HUES64 (cell line): ENCODE measurements at regions not wholly inside any gene's neighbourhood (a gene's known extent, or its start where the extent isn't known, plus 50 kb on each side); places are given as distances from the start of the nearest gene placed in this dataset.
"Not testable (repeated sequence)": the region's sequence is repeated elsewhere in the genome, so short reads cannot be mapped to it uniquely, and the experiment has no call there.

Experiments used
- H3K27ac ChIP-seq: 2 replicates; pipeline ENCODE4 v1.7.0; 2013; ENCODE audit warnings: low read depth, low read length, inconsistent platforms
- H3K27me3 ChIP-seq: 2 replicates; pipeline ENCODE4 v1.6.1; 2013; ENCODE audit warnings: mild to moderate bottlenecking, low read length; ENCODE audit not compliant: insufficient read depth
- H3K36me3 ChIP-seq: 2 replicates; pipeline ENCODE4 v1.6.1; 2013; ENCODE audit warnings: mild to moderate bottlenecking, low read length; ENCODE audit not compliant: insufficient read depth
- H3K4me1 ChIP-seq: 2 replicates; pipeline ENCODE4 v1.6.1; 2013; ENCODE audit warnings: mild to moderate bottlenecking, low read length, moderate library complexity; ENCODE audit not compliant: insufficient read depth
- H3K4me3 ChIP-seq: 2 replicates; pipeline ENCODE4 v1.5.1; 2013; ENCODE audit warnings: mild to moderate bottlenecking, low read length, moderate library complexity
- H3K9ac ChIP-seq: 2 replicates; pipeline ENCODE4 v1.6.1; 2013; ENCODE audit warnings: mild to moderate bottlenecking, low read depth, low read length
- H3K9me3 ChIP-seq: 2 replicates; pipeline ENCODE4 v1.6.1; 2013; ENCODE audit warnings: low read depth, low read length; ENCODE audit not compliant: insufficient read depth
- WGBS: fragments of 150-250, 120-280 bp; methylation state at CpG from one replicate; pipeline ENCODE4 v1.1.7; 2013; ENCODE audit warnings: missing lambda C conversion rate; 5-methylcytosine and 5-hydroxymethylcytosine counted together

- peaks cover 25% of the 10 kb centered on the region for H3K4me1 ChIP-seq
- no peak overlapping the region for H3K9ac ChIP-seq
- H3K9me3 ChIP-seq: no peaks in the 10 kb centered on the region
- H3K36me3 ChIP-seq: no peaks in the 10 kb centered on the region
- H3K4me3 ChIP-seq: no peak overlapping the region
- WGBS: 91% methylated on average over 2 of the region's 2 CpGs
- H3K27ac ChIP-seq: no peak overlapping the region
- peaks cover 5% of the 10 kb centered on the region for H3K27me3 ChIP-seq
These were observed 97.5 kb downstream of the CXCL12 start for GRCh38 chr10:44287408-44287807.

- Histone ChIP-seq H3K27ac (no peak overlapping the region), H3K27me3 (no peaks in the 10 kb centered on the region), H3K9ac (no peak overlapping the region), H3K36me3 (no peaks in the 10 kb centered on the region), H3K9me3 (no peaks in the 10 kb centered on the region), H3K4me3 (no peak overlapping the region), H3K4me1 (peaks cover 25% of the 10 kb centered on the region)
- WGBS: 89% methylated on average over 5 of the region's 6 CpGs
These were observed 100.5 kb downstream of the CXCL12 start for GRCh38 chr10:44284198-44285084.

- Histone ChIP-seq H3K27me3 (no peaks in the 10 kb centered on the region), H3K27ac (no peak overlapping the region), H3K36me3 (no peaks in the 10 kb centered on the region), H3K4me3 (no peak overlapping the region), H3K9me3 (no peaks in the 10 kb centered on the region), H3K4me1 (peaks cover 20% of the 10 kb centered on the region), H3K9ac (no peak overlapping the region)
- 81% methylated on average over 5 of the region's 5 CpGs for WGBS
These were observed 102.1 kb downstream of the CXCL12 start for GRCh38 chr10:44282626-44283300.

GRCh38 chr10:44281662-44282061, 103.2 kb downstream of the CXCL12 start:
- no peaks in the 10 kb centered on the region for H3K27me3 ChIP-seq
- 95% methylated on average over 5 of the region's 5 CpGs for WGBS
- no peak overlapping the region for H3K4me3 ChIP-seq
- no peaks in the 10 kb centered on the region for H3K36me3 ChIP-seq
- no peaks in the 10 kb centered on the region for H3K9me3 ChIP-seq
- H3K27ac ChIP-seq: no peak overlapping the region
- no peak overlapping the region for H3K9ac ChIP-seq
- H3K4me1 ChIP-seq: peaks cover 9% of the 10 kb centered on the region; the same call in 1 of the 2 replicates

- H3K9me3 ChIP-seq: no peaks in the 10 kb centered on the region
- H3K4me1 ChIP-seq: peaks cover 4% of the 10 kb centered on the region; the same call in 1 of the 2 replicates
- no peak overlapping the region for H3K27ac ChIP-seq
- no peaks in the 10 kb centered on the region for H3K36me3 ChIP-seq
- no peak overlapping the region for H3K4me3 ChIP-seq
- 94% methylated on average over 12 of the region's 12 CpGs for WGBS
- no peak overlapping the region for H3K9ac ChIP-seq
- H3K27me3 ChIP-seq: no peaks in the 10 kb centered on the region
These were observed 103.7 kb downstream of the CXCL12 start for GRCh38 chr10:44281089-44281613.

- no peak overlapping the region for H3K4me3 ChIP-seq
- no peaks in the 10 kb centered on the region for H3K9me3 ChIP-seq
- H3K27me3 ChIP-seq: no peaks in the 10 kb centered on the region
- no peak overlapping the region for H3K27ac ChIP-seq
- H3K9ac ChIP-seq: no peak overlapping the region
- 94% methylated on average over 5 of the region's 5 CpGs for WGBS
- no peaks in the 10 kb centered on the region for H3K36me3 ChIP-seq
- no peaks in the 10 kb centered on the region for H3K4me1 ChIP-seq
These were observed 104.5 kb downstream of the CXCL12 start for GRCh38 chr10:44280226-44281014.

- no peaks in the 10 kb centered on the region for H3K27me3 ChIP-seq
- WGBS: 89% methylated on average over 5 of the region's 7 CpGs
- no peak overlapping the region for H3K9ac ChIP-seq
- no peak overlapping the region for H3K27ac ChIP-seq
- H3K9me3 ChIP-seq: no peaks in the 10 kb centered on the region
- H3K4me1 ChIP-seq: no peaks in the 10 kb centered on the region
- H3K4me3 ChIP-seq: no peak overlapping the region
- no peaks in the 10 kb centered on the region for H3K36me3 ChIP-seq
These were observed 105.3 kb downstream of the CXCL12 start for GRCh38 chr10:44279426-44280126.

GRCh38 chr10:44278837-44279324, 106.0 kb downstream of the CXCL12 start:
- no peaks in the 10 kb centered on the region for H3K36me3 ChIP-seq
- 77% methylated on average over 5 of the region's 5 CpGs for WGBS
- no peaks in the 10 kb centered on the region for H3K4me1 ChIP-seq
- no peaks in the 10 kb centered on the region for H3K27me3 ChIP-seq
- H3K9me3 ChIP-seq: no peaks in the 10 kb centered on the region
- no peak overlapping the region for H3K27ac ChIP-seq
- no peak overlapping the region for H3K9ac ChIP-seq
- no peak overlapping the region for H3K4me3 ChIP-seq

GRCh38 chr10:44268435-44268948, 116.4 kb downstream of the CXCL12 start:
- not testable (repeated sequence) for H3K4me1 ChIP-seq, H3K36me3 ChIP-seq, H3K27me3 ChIP-seq, H3K4me3 ChIP-seq, H3K9ac ChIP-seq, H3K27ac ChIP-seq
- H3K9me3 ChIP-seq: peaks cover 12% of the 10 kb centered on the region; the same call in 1 of the 2 replicates
- WGBS: 93% methylated on average over 10 of the region's 16 CpGs

GRCh38 chr10:44267007-44267406, 117.9 kb downstream of the CXCL12 start:
- Histone ChIP-seq H3K4me1 (no peaks in the 10 kb centered on the region), H3K36me3 (no peaks in the 10 kb centered on the region), H3K27me3 (no peaks in the 10 kb centered on the region), H3K27ac (no peak overlapping the region), H3K9me3 (peaks cover 12% of the 10 kb centered on the region; the same call in 1 of the 2 replicates), H3K4me3 (no peak overlapping the region), H3K9ac (no peak overlapping the region)
- 88% methylated on average over 3 of the region's 3 CpGs for WGBS
